GM21360 (cell line): ENCODE measurements at regions not wholly inside any gene's neighbourhood (a gene's known extent, or its start where the extent isn't known, plus 50 kb on each side); places are given as distances from the start of the nearest gene placed in this dataset.

Experiments
- ATAC-seq: cut with Tn5 transposase; IDR thresholded peaks from one replicate; pipeline ENCODE4 v1.9.1; 2021; ENCODE audit warnings: mild to moderate bottlenecking, moderate library complexity; ENCODE audit not compliant: unreplicated experiment

GRCh38 chr4:22903913-22904312 is 211.2 kb downstream of the GBA3 start:
- no peak for ATAC-seq

GRCh38 chr4:22901631-22902030 is 208.9 kb downstream of the GBA3 start:
- ATAC-seq, result no peak

GRCh38 chr4:22900876-22901275 is 208.1 kb downstream of the GBA3 start:
- ATAC-seq, result no peak

- no peak for ATAC-seq
These were observed 204.9 kb downstream of the GBA3 start for GRCh38 chr4:22897520-22898108.

- no peak for ATAC-seq
These were observed 202.7 kb downstream of the GBA3 start for GRCh38 chr4:22895482-22895881.

- ATAC-seq, result no peak
These were observed 191.4 kb downstream of the GBA3 start for GRCh38 chr4:22884157-22884556.

- no peak for ATAC-seq
These were observed 188.7 kb downstream of the GBA3 start for GRCh38 chr4:22881411-22881810.

GRCh38 chr4:22877486-22878052 is 184.8 kb downstream of the GBA3 start:
- no peak for ATAC-seq

- ATAC-seq, result no peak
These were observed 183.5 kb downstream of the GBA3 start for GRCh38 chr4:22876270-22876669.

- ATAC-seq, result no peak
These were observed 183.0 kb downstream of the GBA3 start for GRCh38 chr4:22875587-22876257.

- no peak for ATAC-seq
These were observed 181.7 kb downstream of the GBA3 start for GRCh38 chr4:22874334-22874912.

- ATAC-seq, result no peak
These were observed 181.2 kb downstream of the GBA3 start for GRCh38 chr4:22873899-22874298.

GRCh38 chr4:22870847-22871449 is 178.2 kb downstream of the GBA3 start:
- ATAC-seq, result no peak

- no peak for ATAC-seq
These were observed 176.5 kb downstream of the GBA3 start for GRCh38 chr4:22869235-22869634.
